NB4 (cell line): ENCODE measurements at regions not wholly inside any gene's neighbourhood (a gene's known extent, or its start where the extent isn't known, plus 50 kb on each side); places are given as distances from the start of the nearest gene placed in this dataset.

Experiments
- CTCF ChIP-seq: IDR thresholded peaks from one replicate; pipeline ENCODE4 v1.5.1; 2012; ENCODE audit warnings: low read depth, low read length
- POLR2A ChIP-seq: IDR thresholded peaks from 2 replicates; pipeline ENCODE4 v1.6.1; 2011; ENCODE audit warnings: mild to moderate bottlenecking; ENCODE audit not compliant: insufficient read length; ENCODE audit errors: extremely low read depth

- TF ChIP-seq CTCF (no peak), POLR2A (no peak)
These were observed 233.2 kb upstream of the MBL2 start for GRCh38 chr10:53005612-53006345.
